OCI-LY3 (cell line): ENCODE measurements at regions not wholly inside any gene's neighbourhood (a gene's known extent, or its start where the extent isn't known, plus 50 kb on each side); places are given as distances from the start of the nearest gene placed in this dataset.

ENCODE experiments used
- H2AFZ ChIP-seq: fragments of 200-600, 300-600 bp; shearing (Covaris generic); 2 replicates; pipeline ENCODE4 v1.6.0; 2014; ENCODE audit warnings: antibody characterized with exemption, low read depth, low read length
- H3K27ac ChIP-seq: fragments of 200-600, 300-600 bp; sonication (generic); 2 replicates; pipeline ENCODE4 v1.5.1; 2014; ENCODE audit warnings: mild to moderate bottlenecking, low read length, moderate library complexity, mixed read lengths
- H3K27me3 ChIP-seq: fragments of 200-600, 300-600 bp; sonication (generic); 2 replicates; pipeline ENCODE4 v1.6.1; 2014; ENCODE audit warnings: low read depth, low read length, mixed read lengths
- H3K36me3 ChIP-seq: fragments of 200-600, 300-600 bp; sonication (generic); replicated peaks from 2 replicates; pipeline ENCODE3; 2014; ENCODE audit warnings: low read depth, low read length, mixed read lengths
- H3K4me1 ChIP-seq: fragments of 300-600, 200-600 bp; sonication (generic); 2 replicates; pipeline ENCODE4 v1.6.1; 2014; ENCODE audit warnings: low read length, mixed read lengths
- H3K4me2 ChIP-seq: fragments of 200-600, 300-600 bp; sonication (generic); 2 replicates; pipeline ENCODE4 v1.6.1; 2014; ENCODE audit warnings: low read length, mixed read lengths
- H3K4me3 ChIP-seq: fragments of 300-600, 200-600 bp; sonication (generic); 2 replicates; pipeline ENCODE4 v1.5.1; 2014; ENCODE audit warnings: antibody characterized with exemption, mild to moderate bottlenecking, low read length, moderate library complexity
- H3K79me2 ChIP-seq: fragments of 300-600, 200-600 bp; shearing (Covaris generic); 2 replicates; pipeline ENCODE4 v1.6.1; 2014; ENCODE audit warnings: mild to moderate bottlenecking, low read length, mixed read lengths
- H3K9ac ChIP-seq: fragments of 300-600, 200-600 bp; shearing (Covaris generic); 2 replicates; pipeline ENCODE4 v1.6.0; 2014; ENCODE audit warnings: mild to moderate bottlenecking, low read length, moderate library complexity
- H3K9me3 ChIP-seq: fragments of 200-600, 300-600 bp; shearing (Covaris generic); 2 replicates; pipeline ENCODE4 v1.6.1; 2014; ENCODE audit warnings: low read length, mixed read lengths; ENCODE audit not compliant: insufficient read depth
- H4K20me1 ChIP-seq: fragments of 200-600, 300-600 bp; sonication (generic); 2 replicates; pipeline ENCODE4 v1.6.1; 2016; ENCODE audit warnings: low read length, mixed read lengths; ENCODE audit not compliant: insufficient read depth
- CTCF ChIP-seq: fragments of 200-600, 300-600 bp; sonication (generic); IDR thresholded peaks from 2 replicates; pipeline ENCODE4 v1.5.1; 2014; ENCODE audit warnings: antibody characterized with exemption, low read length, low read depth
- EZH2phosphoT487 ChIP-seq: fragments of 200-600 bp; shearing (Covaris generic); IDR thresholded peaks from 2 replicates; pipeline ENCODE4 v1.6.1; 2018; ENCODE audit warnings: antibody characterized with exemption, mixed run types, low read depth

GRCh38 chr22:47550524-47551430, 788.3 kb downstream of the TBC1D22A start:
- Histone ChIP-seq H3K4me3 (no peak overlapping the region), H3K27me3 (no peaks in the 10 kb centered on the region), H3K4me2 (no peak overlapping the region), H4K20me1 (no peaks in the 10 kb centered on the region), H2AFZ (no peak overlapping the region), H3K79me2 (no peaks in the 10 kb centered on the region), H3K9me3 (no peaks in the 10 kb centered on the region), H3K27ac (no peak overlapping the region), H3K36me3 (no peaks in the 10 kb centered on the region), H3K4me1 (no peaks in the 10 kb centered on the region), H3K9ac (no peak overlapping the region)
- no peak for TF ChIP-seq CTCF
- no peak for TF ChIP-seq EZH2phosphoT487

- Histone ChIP-seq H3K4me1 (no peaks in the 10 kb centered on the region), H3K9ac (no peak overlapping the region), H3K4me3 (no peak overlapping the region), H2AFZ (no peak overlapping the region), H3K36me3 (no peaks in the 10 kb centered on the region), H3K27me3 (no peaks in the 10 kb centered on the region), H4K20me1 (no peaks in the 10 kb centered on the region), H3K9me3 (no peaks in the 10 kb centered on the region), H3K4me2 (no peak overlapping the region), H3K27ac (no peak overlapping the region), H3K79me2 (no peaks in the 10 kb centered on the region)
- TF ChIP-seq CTCF: no peak
- TF ChIP-seq EZH2phosphoT487: no peak
Measured at GRCh38 chr22:47549741-47550340, 787.4 kb downstream of the TBC1D22A start.

GRCh38 chr22:47548953-47549740, 786.7 kb downstream of the TBC1D22A start:
- no peaks in the 10 kb centered on the region for H3K79me2 ChIP-seq
- no peak overlapping the region for H3K9ac ChIP-seq
- H3K36me3 ChIP-seq: no peaks in the 10 kb centered on the region
- no peaks in the 10 kb centered on the region for H3K4me1 ChIP-seq
- no peaks in the 10 kb centered on the region for H3K9me3 ChIP-seq
- no peaks in the 10 kb centered on the region for H3K27me3 ChIP-seq
- no peak for TF ChIP-seq EZH2phosphoT487
- no peak for TF ChIP-seq CTCF
- no peak overlapping the region for H3K4me2 ChIP-seq
- no peak overlapping the region for H2AFZ ChIP-seq
- H4K20me1 ChIP-seq: no peaks in the 10 kb centered on the region
- no peak overlapping the region for H3K27ac ChIP-seq
- no peak overlapping the region for H3K4me3 ChIP-seq
